HG03103 (cell line): ENCODE measurements at regions not wholly inside any gene's neighbourhood (a gene's known extent, or its start where the extent isn't known, plus 50 kb on each side); places are given as distances from the start of the nearest gene placed in this dataset.

Experiments used
- ATAC-seq: cut with Tn5 transposase; IDR thresholded peaks from one replicate; pipeline ENCODE4 v1.9.1; 2021; ENCODE audit warnings: low read depth; ENCODE audit not compliant: unreplicated experiment

DNA sequence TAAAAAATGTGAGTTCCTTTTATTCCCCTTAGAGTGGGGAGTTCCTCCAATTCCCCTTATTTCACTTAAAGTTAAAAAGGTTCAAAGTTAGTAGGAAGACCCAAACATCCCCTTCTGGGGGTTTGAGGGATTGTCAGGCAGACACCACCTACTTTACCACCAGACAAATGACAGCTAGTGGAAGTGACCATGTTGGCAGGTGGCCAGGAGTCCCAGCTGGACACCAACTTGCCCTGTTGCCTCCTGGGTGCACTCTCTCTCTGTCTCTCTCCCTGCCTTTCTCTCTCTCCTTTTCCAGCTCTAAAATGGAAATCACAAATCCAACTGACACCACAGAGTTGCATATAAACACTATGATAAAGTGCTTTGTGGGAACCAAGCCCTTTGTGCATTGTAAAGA, 307.7 kb upstream of the TLE4 start:
- no peak for ATAC-seq

DNA sequence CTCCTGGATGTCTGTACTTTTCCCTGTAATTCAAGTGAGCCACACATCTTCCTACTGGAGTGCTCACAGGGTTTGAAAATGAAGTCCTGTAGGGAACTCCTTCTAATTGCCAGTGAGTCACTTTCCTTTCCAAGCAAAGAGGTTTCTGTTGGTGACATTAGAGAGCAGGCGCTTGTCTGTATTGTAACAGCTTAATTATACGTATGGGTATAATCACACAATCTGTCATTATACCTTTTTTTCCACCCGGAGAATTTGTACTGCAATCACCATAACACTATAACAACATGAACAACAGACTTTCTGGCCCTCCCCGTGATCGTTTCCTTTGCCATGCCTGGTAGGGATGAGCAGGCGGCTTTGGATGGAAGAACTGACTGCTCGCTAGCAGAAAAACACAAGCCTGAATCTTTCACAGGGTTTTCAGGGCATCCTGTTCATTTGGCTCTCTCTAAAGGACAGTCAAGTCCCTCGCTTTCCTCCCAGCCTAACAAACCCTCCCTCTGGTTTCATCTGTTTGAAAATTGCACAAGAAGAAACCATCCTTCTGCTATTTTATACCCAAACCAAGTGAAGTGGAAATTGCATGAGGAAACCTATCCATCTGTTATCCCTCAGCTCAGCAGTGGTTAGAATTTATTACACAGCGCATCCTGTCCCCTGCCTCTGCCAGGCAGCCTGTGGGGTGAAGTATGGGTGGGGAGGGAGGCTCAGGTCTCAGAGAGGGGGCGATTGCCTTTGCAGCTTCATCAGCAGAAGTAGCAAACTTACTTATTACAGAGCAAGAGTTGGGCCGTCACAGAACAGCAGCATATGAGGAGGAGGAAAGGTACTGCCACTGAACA, 307.0 kb upstream of the TLE4 start:
- no peak for ATAC-seq

DNA sequence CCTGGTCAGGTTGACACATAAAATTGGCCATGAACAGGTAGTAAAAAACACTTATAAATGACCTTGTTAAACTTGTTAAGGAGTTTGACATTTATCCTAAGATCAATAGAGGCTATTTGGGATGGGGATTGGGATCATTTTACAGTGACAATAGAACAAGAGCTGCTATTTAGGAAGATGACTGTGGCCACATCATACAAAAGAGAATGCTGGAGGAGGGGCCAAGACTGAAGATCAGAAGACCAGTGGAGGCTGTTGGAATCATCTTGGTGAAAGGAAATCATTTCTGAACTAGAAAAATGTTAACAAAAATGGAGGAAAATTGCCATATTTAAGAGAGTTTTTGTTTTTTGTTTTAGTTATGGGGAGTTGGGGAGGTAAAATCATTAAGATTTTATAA, 304.8 kb upstream of the TLE4 start:
- ATAC-seq, result no peak

DNA sequence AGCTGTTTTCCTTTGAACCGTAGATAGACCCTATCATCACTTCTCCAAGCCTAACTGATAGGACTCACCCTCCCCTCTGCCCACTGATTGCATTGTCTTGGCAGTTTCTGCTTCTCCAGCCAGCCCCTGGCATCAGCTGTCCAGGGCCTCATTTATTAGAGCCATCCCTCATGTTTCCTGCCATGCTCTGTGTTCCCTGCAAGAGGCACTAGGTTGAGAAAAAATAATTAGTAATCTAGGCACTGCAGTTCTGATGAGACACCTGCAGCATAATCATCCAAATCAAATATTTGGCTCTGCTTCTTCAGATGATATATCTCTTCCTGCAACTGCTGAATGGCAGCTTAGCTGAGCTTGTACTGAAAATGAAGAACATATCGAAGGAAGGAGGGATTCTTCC, 303.0 kb upstream of the TLE4 start:
- no peak for ATAC-seq

DNA sequence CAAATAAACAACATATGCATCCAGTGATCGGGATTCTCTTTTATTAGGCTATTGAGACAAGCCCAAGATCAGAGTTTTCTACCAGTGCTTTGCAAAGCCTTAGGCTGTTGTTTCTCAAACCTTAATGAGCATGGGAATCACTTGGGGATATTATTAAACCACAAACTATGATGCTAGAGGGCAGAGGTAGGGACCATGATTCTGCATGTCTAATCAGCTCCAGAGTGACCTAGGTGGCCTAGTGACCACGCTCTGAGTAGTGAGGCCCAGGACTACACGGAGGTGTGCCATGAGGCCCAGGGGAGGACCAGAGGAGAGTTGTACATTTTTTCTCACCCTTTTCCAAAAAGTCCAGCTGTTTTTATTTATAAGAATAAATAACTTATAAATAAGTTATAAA, 298.5 kb upstream of the TLE4 start:
- ATAC-seq, result no peak

DNA sequence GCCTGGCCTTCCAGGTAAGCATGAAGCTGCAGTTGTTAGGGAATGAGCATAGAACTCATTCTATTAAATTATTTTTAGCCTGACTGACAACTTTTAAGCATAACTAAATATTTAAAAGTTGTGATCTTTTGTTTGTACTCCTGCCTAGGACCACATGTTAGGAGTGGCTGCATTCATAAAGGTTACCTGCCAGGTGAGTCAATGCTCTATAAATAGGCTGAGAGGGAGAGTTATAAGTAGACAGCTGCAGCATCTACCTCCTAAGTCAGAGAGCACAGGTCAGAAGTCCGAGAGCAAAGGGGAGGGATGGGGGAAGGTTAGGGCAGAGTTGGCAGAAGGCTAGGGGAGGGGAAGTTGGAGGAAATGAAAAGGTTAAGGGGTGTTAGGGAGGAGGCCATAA, 292.4 kb upstream of the TLE4 start:
- no peak for ATAC-seq

DNA sequence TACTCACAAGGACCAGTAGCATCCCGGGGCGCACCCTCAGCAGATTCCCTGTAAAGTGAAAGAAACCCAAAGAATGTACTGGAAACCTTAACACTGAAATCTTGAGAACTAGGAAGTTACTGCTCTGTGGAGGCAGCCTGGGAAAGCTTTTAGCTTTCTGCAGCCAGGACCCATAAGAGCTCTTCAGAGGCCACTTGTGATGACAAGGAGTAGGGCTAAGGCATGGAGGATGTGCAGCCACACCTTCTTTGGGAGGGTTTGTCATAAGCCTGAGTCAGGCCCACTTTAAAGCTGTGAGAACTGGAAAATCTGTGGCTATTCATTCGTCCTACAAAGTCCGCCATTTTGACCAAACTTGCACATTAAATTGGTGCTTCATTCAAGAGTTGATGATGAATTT, 291.1 kb upstream of the TLE4 start:
- no peak for ATAC-seq

DNA sequence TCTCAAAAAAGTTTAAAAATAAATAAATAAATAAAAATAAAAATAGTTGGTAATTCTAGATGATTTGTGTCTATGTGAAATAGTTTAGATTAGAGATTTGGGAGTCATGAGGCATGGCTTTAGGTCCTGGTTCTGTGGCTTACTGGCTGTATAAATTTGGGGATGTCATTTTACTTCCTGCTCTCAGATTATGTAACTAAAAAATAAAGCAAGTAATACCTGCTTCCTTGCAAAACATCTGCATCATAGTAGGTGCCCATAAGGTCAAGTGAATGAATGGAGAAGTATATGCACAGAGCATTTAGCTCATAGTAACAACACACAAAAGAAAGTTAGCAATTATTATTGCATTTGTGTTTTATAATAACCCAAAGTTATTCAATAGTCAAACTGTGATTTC, 287.7 kb upstream of the TLE4 start:
- ATAC-seq, result no peak

DNA sequence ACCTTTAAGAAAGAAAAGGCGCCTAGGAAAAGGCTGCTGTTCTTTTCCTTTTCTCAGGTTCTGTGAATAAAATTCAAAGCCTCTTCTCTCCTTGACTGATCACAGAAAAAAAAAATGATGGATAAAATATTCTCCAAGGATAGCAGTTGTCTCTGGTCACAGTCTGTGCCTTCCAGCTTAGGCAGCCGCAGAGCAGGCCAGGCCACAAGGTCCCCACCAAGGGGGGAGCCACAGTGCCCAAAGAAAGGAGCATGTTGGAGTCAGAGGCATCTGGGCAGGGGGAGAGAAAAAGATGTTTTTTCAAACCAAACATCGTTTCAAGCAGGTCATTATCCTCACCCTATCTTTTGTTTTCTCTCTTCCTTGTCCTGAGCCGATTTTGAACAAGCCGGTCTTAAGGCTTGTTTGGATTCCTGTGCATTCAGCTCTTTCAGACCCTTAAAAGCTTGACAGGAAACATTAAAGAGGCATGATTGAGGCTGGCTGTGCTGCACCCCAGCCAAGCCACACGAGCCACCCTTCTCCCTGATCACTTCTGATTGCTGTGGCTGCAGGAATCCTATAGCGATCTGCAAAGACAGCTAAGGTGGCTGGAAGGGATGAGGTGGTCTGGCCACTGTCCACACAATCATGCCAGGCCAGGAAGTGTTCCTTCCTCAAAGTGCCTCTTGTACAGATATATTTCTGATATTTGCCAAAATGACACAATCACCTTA, 284.6 kb upstream of the TLE4 start:
- ATAC-seq, result no peak

DNA sequence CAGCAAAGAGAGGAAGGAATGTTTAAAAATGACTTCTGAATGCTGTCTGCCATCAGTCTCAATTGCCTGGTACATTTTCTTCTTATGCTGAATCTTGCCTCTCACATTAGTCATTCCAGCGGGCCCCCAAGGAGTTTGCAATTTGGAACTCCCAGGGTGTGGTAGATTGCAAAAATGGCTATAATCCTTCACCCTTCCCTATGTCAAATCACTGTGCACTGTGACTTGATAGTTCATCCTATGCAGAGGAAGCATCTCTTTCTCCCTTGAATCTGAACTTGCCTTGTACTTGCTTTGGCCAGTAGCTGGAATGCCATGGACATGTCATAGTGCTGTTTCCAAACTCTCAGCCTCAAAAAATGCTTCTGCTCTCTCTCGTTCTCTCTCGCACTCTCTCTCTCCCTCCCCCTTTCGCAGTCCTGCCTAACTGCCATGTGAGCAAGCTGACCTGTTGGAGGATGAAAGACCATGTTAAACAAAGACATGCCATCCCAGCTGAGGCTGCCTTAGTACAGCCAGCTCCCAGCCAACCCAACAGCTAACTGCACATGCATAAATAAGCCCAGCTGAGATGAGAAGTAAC, 284.0 kb upstream of the TLE4 start:
- no peak for ATAC-seq

DNA sequence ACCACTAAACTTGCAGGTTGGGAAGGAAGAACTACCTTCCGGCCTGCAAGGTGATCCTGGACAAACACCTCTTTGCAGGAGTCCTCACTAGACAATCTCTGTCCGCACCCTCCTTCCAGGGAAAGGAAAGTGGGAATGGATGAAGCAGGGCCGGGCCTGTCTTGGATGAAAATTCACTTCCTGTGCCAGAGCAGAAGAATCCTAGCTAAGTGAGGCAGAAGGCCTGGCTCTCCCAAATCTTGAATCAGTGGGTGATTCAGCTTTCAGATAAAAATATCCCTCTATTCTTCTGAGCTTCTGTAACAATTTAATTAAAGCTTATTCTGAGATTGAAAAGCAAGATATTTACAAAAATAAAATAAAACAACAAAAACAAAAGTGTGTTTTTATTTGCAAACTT, 281.9 kb upstream of the TLE4 start:
- ATAC-seq, result no peak

DNA sequence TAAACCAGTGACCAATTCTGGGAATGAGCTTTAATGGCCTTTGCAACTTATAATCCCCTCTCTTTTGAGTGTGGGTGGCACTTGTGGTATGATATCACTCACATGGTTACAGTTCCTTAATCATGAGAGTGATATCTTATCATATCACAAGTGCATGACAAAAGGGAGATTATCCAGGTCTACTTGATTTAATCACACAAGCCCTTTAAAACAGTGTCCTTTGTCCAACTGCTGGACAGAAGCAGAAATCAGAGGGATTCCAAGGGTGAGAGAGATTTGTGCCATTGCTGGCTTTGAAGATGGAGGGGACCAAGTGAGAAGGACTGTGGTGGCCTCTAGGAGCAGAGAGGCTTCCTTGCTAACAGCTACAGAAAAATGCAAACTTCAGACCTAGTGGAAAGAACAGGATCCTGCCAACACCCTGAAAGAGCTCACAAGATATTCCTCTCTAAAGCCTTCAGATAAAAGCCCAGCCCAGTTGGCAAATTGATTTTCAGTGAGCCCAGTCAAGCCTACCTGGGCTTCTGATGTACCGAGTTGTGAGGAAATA, 279.0 kb upstream of the TLE4 start:
- ATAC-seq, result no peak

DNA sequence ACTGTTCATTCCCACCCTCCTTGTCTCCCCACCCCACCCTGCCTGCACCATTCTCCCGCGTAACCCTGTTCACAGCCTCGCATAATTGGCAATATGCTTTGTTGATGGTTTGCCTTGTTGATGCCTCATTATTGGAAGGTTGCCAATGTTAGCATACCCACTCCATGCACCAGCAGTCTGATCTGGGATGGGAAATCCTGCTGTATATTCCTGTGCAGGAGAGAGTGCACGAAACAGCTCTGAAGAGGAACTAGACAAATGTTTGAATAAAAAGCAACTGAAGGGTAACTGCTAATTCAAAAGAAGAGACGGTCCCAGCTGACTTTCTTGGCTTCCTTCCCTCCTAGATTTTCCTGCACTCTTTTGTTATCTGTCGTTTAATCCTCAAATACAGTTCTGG, 271.7 kb upstream of the TLE4 start:
- ATAC-seq, result no peak

DNA sequence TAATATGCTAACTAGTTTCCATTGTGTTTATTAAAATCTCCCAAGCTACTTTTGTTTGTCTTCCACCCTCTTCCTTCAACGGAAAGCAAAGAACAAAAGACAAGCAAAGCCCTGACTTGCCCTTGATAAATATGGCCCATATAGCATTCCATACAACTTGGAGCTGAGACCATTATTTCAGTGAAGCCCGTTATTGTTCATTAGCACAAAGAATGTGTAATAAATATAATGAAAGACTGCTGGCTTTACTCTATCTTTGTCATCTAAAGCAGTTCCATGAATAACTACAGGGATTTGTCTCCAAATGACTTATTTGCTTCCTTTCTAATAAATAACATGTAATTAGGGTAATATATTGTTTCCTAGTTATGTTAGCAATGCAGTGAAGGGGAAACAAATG, 270.7 kb upstream of the TLE4 start:
- no peak for ATAC-seq

DNA sequence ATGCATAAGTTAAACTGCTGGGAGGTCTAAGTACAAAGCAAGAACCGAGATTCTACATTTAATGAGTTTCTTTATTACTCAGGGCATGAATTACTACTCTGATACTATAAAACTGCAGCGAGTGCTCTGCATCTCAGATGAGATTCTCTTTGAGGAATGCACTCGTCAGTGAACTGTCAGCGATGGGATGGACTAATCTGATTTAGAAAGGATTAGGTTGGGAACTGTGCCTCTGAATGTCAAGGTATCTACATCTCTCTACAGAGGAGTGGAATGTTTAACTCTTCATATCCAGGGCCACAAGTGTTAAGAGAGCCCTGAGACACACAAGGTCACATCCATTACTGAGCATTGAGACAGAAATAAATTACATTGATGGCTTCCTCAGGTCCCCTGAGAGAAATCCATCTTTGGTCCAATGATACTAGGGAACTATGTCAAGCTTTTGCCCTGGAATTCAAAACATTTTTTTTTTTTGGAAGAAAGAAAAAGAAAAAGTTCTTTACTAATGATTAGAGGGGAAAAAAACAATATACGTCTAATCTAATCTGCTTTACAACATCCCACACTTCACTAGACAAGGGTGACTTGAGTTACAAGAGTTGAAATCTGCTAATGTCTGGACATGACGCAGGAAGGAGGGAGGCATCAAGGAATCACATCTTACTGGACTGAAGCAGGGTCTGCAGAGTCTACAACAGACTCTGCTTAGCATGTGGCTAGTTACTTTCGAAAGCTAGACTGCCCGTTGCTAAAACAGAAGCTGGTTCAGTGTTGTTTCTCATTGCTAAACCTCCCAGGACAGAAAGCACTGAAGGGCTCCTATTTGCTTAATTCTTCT, 270.0 kb upstream of the TLE4 start:
- ATAC-seq, result no peak

DNA sequence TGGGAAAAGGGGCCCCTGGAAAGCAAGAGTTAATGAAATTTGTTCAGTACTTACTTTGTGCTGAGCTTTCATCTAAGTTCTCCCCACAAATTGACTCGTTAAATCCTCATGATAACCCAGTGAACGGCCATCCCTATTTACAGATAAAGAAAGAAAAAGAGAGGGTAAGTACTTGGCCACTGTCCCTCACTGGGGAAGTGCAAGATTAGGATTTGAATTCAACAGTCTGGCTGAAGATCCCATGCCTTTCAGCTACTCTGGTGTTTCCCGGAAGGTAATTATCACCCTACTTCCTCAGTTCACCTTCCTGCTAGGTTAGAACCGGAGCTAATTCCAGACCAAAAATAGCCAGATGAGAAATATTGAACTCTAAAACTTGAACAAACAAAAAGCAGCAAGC, 269.2 kb upstream of the TLE4 start:
- ATAC-seq, result no peak

DNA sequence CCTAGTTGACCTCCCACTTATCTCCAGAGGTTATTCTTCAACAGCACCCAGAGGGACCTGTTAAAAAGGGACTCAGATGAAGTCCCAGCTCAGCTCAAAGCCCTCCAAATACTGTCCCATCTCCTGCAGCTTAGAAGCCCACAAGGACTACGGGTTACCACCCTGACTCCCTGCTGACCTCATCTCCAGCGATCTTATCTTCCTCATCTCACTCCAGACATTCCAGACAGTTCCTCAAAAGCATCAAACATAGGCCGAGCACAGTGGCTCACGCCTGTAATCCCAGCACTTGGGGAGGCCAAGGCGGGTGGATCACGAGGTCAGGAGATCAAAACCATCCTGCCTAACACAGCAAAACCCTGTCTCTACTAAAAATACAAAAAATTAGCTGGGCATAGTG, 263.8 kb upstream of the TLE4 start:
- no peak for ATAC-seq

DNA sequence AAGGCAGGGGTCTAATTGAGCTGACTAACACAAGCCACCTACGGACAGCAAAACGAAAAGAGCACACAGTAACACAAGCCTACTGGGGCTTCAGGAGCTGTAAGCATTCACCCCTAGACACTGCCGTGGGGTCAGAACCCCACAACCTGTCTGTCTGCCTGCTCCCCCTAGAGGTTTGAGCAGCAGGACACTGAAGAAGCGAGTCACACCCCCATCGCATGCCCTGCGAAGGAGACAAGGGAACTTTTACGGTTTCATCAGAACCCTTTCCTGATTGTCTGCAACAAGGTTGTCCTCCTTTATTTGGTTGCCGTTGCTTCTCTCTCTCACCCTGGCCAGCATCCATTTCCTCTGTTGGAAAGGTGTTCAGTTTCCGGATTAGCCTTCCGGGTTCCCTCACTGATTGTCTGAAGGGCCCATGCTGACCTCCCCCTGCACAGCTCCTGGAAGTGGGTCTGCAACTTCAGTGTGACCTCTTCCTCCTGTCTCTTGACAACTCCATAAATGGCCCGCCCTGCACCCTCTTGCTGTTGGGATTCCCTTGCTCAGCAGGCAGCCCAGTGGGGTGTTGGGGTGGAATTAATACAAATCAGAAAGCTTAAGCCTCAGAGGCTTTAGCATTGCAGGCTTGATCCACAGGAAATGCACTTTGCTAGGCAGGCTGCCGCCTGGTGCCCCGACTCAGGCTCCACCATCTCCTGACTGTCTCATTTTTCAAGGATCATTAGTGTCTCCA, 258.9 kb upstream of the TLE4 start:
- ATAC-seq, result no peak

DNA sequence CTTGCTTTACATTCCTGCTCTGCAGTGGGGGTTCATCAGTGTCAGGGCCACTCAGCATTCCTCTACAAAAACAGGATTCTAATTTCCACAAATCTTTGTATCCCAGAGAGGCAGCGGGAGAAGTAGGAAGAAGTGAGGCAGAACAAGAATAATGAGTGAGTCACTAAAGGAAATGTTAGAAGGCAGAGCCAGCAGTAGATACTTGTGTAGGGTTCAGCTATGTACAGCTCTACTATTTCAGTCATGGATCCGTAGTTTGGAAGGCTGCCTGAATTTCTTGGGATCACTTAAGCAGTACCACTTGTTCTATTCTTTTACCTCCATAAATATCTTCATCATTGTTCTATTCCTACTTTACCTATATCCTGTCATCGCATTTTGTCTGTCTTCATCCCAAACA, 246.3 kb upstream of the TLE4 start:
- ATAC-seq, result no peak

DNA sequence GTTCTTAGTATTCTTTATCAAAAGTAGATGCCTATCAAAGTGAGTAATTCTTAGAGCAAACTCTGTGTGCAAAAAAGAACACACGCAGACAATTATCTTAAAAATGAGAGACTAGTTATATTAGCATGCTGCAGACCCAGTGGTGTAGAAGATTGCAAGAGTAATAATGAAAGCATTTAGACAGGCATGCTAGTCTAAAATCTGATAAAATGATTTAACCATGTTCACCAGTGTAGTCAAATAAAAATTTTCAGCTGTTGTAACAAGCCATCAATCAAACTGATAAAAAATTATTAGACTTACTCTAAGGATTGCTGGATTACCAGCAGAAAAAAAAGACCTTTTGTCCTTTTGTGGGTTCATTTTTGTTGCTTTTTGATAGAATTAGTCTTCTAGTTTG, 241.9 kb upstream of the TLE4 start:
- no peak for ATAC-seq
